ENCODE measurements at regions not wholly inside any gene's neighbourhood (a gene's known extent, or its start where the extent isn't known, plus 50 kb on each side); places are given as distances from the start of the nearest gene placed in this dataset.

- no peak overlapping the region for H3K4me3 ChIP-seq (ENCODE audit: low read depth, low read length)
- no peak for DNase-seq (ENCODE audit: low read depth)
These were observed 472.4 kb downstream of the PMP22 start for GRCh38 chr17:14792746-14793145.

GRCh38 chr17:14791221-14791620 lies 473.9 kb downstream of the PMP22 start:
- H3K4me3 ChIP-seq (ENCODE audit: low read depth, low read length): no peak overlapping the region
- TF ChIP-seq MYC (IDR thresholded peaks at IDR 0.05; ENCODE audit: low read depth, low read length) (no peak), POLR2A (IDR thresholded peaks at IDR 0.05; ENCODE audit: extremely low read depth, insufficient read length) (no peak), CTCF (IDR thresholded peaks at IDR 0.05; ENCODE audit: low read depth, low read length) (no peak), MAX (IDR thresholded peaks at IDR 0.05; ENCODE audit: low read depth, low read length) (no peak)

More at GRCh38 chr17:14792746-14793145, 472.4 kb downstream of the PMP22 start:
- TF ChIP-seq MAX (IDR thresholded peaks at IDR 0.05; ENCODE audit: low read depth, low read length) (no peak), CTCF (IDR thresholded peaks at IDR 0.05; ENCODE audit: low read depth, low read length) (no peak), POLR2A (IDR thresholded peaks at IDR 0.05; ENCODE audit: extremely low read depth, insufficient read length) (no peak), MYC (IDR thresholded peaks at IDR 0.05; ENCODE audit: low read depth, low read length) (no peak)

GRCh38 chr17:14790521-14790920 lies 474.6 kb downstream of the PMP22 start:
- peak; percentile 81 for DNase-seq (ENCODE audit: low read depth)
- H3K4me3 ChIP-seq (ENCODE audit: low read depth, low read length): no peak overlapping the region
- TF ChIP-seq CTCF (IDR thresholded peaks at IDR 0.05; ENCODE audit: low read depth, low read length): no peak
- no peak for TF ChIP-seq MAX (IDR thresholded peaks at IDR 0.05; ENCODE audit: low read depth, low read length)

More at GRCh38 chr17:14791221-14791620, 473.9 kb downstream of the PMP22 start:
- peak; percentile 17 for DNase-seq (ENCODE audit: low read depth)

DNA sequence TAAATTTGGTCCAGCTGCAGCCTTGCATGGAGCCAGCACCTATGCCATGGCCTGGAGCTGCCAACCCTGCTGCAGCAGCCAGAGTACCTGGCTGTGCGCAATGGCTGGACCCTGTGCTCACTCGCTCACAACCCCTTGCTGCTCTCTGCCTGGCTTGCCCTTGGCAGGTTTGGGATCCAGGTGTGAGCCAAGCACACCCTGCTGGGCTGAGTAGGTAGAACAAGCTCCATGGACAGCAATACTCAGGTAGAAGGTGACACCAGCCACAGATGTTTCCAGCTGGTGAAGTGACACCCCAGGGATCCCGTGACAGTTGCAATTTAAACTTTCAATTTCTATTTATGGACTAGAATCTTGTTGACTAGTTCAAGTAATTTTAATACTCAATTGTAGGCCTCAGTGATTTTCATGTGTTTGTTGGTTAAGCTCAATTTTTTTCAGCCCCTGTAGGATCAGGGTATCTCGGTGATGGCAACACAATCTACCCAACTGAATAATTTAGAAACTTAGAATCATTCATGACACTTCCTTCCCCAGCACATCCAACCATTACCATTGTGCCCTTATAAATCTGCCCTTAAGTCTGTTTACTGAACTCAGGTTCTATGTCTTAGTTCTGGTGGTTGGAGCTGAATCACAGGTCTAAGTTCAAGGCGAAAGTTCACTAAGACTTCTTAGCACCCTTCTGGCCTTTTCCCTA lies 480.0 kb downstream of the PMP22 start:
- H3K4me3 ChIP-seq (ENCODE audit: low read depth, low read length): no peak overlapping the region
- DNase-seq (ENCODE audit: low read depth): no peak
- no peak for TF ChIP-seq CTCF (IDR thresholded peaks at IDR 0.05; ENCODE audit: low read depth, low read length)
- no peak for TF ChIP-seq MYC (IDR thresholded peaks at IDR 0.05; ENCODE audit: low read depth, low read length)
- TF ChIP-seq POLR2A (IDR thresholded peaks at IDR 0.05; ENCODE audit: extremely low read depth, insufficient read length): no peak
- TF ChIP-seq MAX (IDR thresholded peaks at IDR 0.05; ENCODE audit: low read depth, low read length): no peak

DNA sequence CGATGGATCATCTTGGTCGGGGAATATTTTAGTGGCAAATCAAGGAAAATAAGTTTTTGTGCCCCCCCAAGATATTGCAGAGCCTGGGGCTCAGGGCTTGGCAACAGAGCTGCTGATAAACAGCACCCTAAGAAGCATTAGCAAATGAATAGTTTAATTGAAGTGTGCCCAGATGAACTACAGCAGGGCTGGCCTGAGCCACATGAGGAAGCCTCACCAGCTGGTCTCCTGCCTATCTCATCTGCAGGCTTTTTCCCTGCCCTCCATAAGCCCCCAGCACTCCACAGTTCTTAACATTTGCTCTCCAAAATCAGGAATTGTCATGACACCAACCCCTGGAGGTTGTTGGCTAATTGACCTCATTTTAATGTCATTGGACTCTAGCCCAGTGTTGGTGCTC lies 480.2 kb downstream of the HS3ST3B1 start:
- DNase-seq (ENCODE audit: low read depth): no peak
- TF ChIP-seq CTCF (IDR thresholded peaks at IDR 0.05; ENCODE audit: low read depth, low read length) (no peak), MAX (IDR thresholded peaks at IDR 0.05; ENCODE audit: low read depth, low read length) (no peak), POLR2A (IDR thresholded peaks at IDR 0.05; ENCODE audit: extremely low read depth, insufficient read length) (no peak), MYC (IDR thresholded peaks at IDR 0.05; ENCODE audit: low read depth, low read length) (no peak)
- no peak overlapping the region for H3K4me3 ChIP-seq (ENCODE audit: low read depth, low read length)

Data from NB4 (cell line).